OCI-LY1 (cell line): ENCODE measurements at regions not wholly inside any gene's neighbourhood (a gene's known extent, or its start where the extent isn't known, plus 50 kb on each side); places are given as distances from the start of the nearest gene placed in this dataset.

Experiments
- EZH2 ChIP-seq: fragments of 200-600 bp; sonication (generic), shearing (Covaris generic); IDR thresholded peaks from 2 replicates; pipeline ENCODE4 v1.8.0; 2017; ENCODE audit warnings: borderline replicate concordance, mixed run types, mild to moderate bottlenecking, antibody characterized with exemption, low read length, moderate library complexity, mixed read lengths
- TF ChIP-seq, protein P1 (sequence below): fragments of 200-600 bp; sonication (generic), shearing (Covaris generic); IDR thresholded peaks from 2 replicates; pipeline ENCODE4 v1.5.1; 2017; ENCODE audit warnings: mild to moderate bottlenecking, antibody characterized with exemption, low read length, moderate library complexity, mixed read lengths

DNA sequence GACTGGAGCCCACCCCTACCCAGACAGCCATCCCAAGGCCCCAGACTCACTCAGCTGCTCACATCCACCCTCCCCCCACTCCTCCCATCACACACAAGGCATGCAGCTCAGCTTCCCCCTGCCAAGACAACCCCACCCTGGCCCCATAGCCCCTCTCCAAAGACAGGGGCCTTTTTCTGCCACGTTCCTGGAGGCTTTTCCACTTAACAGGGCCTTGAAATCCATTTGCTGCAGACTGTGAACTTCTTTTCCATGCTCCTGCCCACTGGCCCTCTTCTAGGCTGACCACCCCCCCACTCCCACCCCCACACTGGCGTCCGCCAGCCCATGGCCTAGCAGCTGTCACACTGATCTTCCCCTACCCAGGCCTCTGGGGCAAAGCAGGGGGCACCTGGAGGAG is 76.0 kb downstream of the PJA1 start:
- TF ChIP-seq, protein P1, sequence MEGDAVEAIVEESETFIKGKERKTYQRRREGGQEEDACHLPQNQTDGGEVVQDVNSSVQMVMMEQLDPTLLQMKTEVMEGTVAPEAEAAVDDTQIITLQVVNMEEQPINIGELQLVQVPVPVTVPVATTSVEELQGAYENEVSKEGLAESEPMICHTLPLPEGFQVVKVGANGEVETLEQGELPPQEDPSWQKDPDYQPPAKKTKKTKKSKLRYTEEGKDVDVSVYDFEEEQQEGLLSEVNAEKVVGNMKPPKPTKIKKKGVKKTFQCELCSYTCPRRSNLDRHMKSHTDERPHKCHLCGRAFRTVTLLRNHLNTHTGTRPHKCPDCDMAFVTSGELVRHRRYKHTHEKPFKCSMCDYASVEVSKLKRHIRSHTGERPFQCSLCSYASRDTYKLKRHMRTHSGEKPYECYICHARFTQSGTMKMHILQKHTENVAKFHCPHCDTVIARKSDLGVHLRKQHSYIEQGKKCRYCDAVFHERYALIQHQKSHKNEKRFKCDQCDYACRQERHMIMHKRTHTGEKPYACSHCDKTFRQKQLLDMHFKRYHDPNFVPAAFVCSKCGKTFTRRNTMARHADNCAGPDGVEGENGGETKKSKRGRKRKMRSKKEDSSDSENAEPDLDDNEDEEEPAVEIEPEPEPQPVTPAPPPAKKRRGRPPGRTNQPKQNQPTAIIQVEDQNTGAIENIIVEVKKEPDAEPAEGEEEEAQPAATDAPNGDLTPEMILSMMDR = no peak
- TF ChIP-seq EZH2 = no peak
